Neural cell (in vitro differentiated cells): ENCODE measurements at regions not wholly inside any gene's neighbourhood (a gene's known extent, or its start where the extent isn't known, plus 50 kb on each side); places are given as distances from the start of the nearest gene placed in this dataset.

ENCODE experiments used
- H2AFZ ChIP-seq: fragments of 200-600, 300-800 bp; sonication (generic), shearing (Covaris generic); 2 replicates; pipeline ENCODE4 v1.6.0; 2014; ENCODE audit warnings: low read depth, mild to moderate bottlenecking, antibody characterized with exemption, low read length, moderate library complexity
- H3F3A ChIP-seq: fragments of 200-600 bp; shearing (Covaris generic); 2 replicates; pipeline ENCODE4 v1.6.1; 2016; ENCODE audit warnings: mild to moderate bottlenecking, moderate library complexity, mixed read lengths, antibody characterized with exemption, low read length; ENCODE audit not compliant: insufficient read depth, poor library complexity, severe bottlenecking
- H3K27ac ChIP-seq: fragments of 200-600, 300-800 bp; sonication (generic), shearing (Covaris generic); 2 replicates; pipeline ENCODE4 v1.5.1; 2014; ENCODE audit warnings: mild to moderate bottlenecking, low read length, moderate library complexity
- H3K27me3 ChIP-seq: fragments of 300-800, 200-600 bp; sonication (generic), shearing (Covaris generic); 2 replicates; pipeline ENCODE4 v1.6.0; 2014; ENCODE audit warnings: mild to moderate bottlenecking, low read depth, low read length, moderate library complexity; ENCODE audit not compliant: insufficient read depth
- H3K36me3 ChIP-seq: fragments of 300-800, 200-600 bp; sonication (generic), shearing (Covaris generic); 2 replicates; pipeline ENCODE4 v1.5.1; 2014; ENCODE audit warnings: mild to moderate bottlenecking, antibody characterized with exemption, low read length, moderate library complexity; ENCODE audit not compliant: insufficient read depth
- H3K4me2 ChIP-seq: fragments of 300-800, 200-600 bp; sonication (generic), shearing (Covaris generic); 2 replicates; pipeline ENCODE4 v1.6.0; 2014; ENCODE audit warnings: mild to moderate bottlenecking, low read length
- H3K4me3 ChIP-seq: fragments of 300-800, 200-600 bp; sonication (generic), shearing (Covaris generic); 2 replicates; pipeline ENCODE4 v1.5.1; 2014; ENCODE audit warnings: mild to moderate bottlenecking, low read length, moderate library complexity
- H3K79me2 ChIP-seq: fragments of 200-600 bp; shearing (Covaris generic); replicated peaks from 2 replicates; pipeline ENCODE4 v1.6.0; 2014; ENCODE audit warnings: mild to moderate bottlenecking, low read length, moderate library complexity; ENCODE audit not compliant: insufficient read depth
- H3K9ac ChIP-seq: fragments of 300-800, 200-600 bp; sonication (generic), shearing (Covaris generic); 2 replicates; pipeline ENCODE4 v1.6.1; 2016; ENCODE audit warnings: mild to moderate bottlenecking, low read length, mixed read lengths
- H3K9me2 ChIP-seq: fragments of 200-600 bp; shearing (Covaris generic); 2 replicates; pipeline ENCODE4 v1.6.1; 2016; ENCODE audit warnings: mild to moderate bottlenecking, low read length, mixed read lengths; ENCODE audit not compliant: insufficient read depth
- H3K9me3 ChIP-seq: fragments of 200-600, 300-800 bp; sonication (generic), shearing (Covaris generic); 2 replicates; pipeline ENCODE4 v1.6.1; 2016; ENCODE audit warnings: mild to moderate bottlenecking, mixed run types, low read length, moderate library complexity, mixed read lengths
- H4K20me1 ChIP-seq: fragments of 200-600 bp; shearing (Covaris generic); 2 replicates; pipeline ENCODE4 v1.6.1; 2016; ENCODE audit warnings: mild to moderate bottlenecking, mixed run types; ENCODE audit not compliant: insufficient read depth
- CTCF ChIP-seq: fragments of 450-650 bp; IDR thresholded peaks from 2 replicates; pipeline ENCODE4 v1.5.1; 2014; ENCODE audit warnings: antibody characterized with exemption, mild to moderate bottlenecking, moderate library complexity; ENCODE audit not compliant: poor library complexity, severe bottlenecking
- EP300 ChIP-seq: fragments of 450-650 bp; conservative IDR thresholded peaks from 2 replicates; pipeline ENCODE4 v1.6.1; 2014; ENCODE audit warnings: antibody characterized with exemption, mild to moderate bottlenecking, moderate library complexity; ENCODE audit not compliant: poor library complexity, severe bottlenecking
- EZH2 ChIP-seq: fragments of 200-600, 300-800 bp; shearing (Covaris generic), sonication (generic); IDR thresholded peaks from 2 replicates; pipeline ENCODE4 v1.6.1; 2014; ENCODE audit warnings: antibody characterized with exemption, low read length, borderline replicate concordance, mild to moderate bottlenecking; ENCODE audit not compliant: insufficient read depth, poor library complexity, severe bottlenecking
- MXI1 ChIP-seq: fragments of 450-650 bp; conservative IDR thresholded peaks from 2 replicates; pipeline ENCODE4 v1.6.1; 2014; ENCODE audit warnings: antibody characterized with exemption, mild to moderate bottlenecking; ENCODE audit not compliant: poor library complexity, severe bottlenecking
- POLR2AphosphoS5 ChIP-seq: IDR thresholded peaks from 2 replicates; pipeline ENCODE4 v1.6.1; 2012
- RAD21 ChIP-seq: fragments of 450-650 bp; conservative IDR thresholded peaks from 2 replicates; pipeline ENCODE4 v1.6.1; 2014; ENCODE audit warnings: antibody characterized with exemption, mild to moderate bottlenecking, moderate library complexity
- SMC3 ChIP-seq: fragments of 450-650 bp; conservative IDR thresholded peaks from 2 replicates; pipeline ENCODE4 v1.6.1; 2014; ENCODE audit warnings: antibody characterized with exemption, mild to moderate bottlenecking, moderate library complexity; ENCODE audit not compliant: poor library complexity
- TAF1 ChIP-seq: IDR thresholded peaks from 2 replicates; pipeline ENCODE4 v1.6.1; 2012; ENCODE audit warnings: low read depth
- TF ChIP-seq, protein P1 (sequence below): IDR thresholded peaks from 2 replicates; pipeline ENCODE4 v1.6.1; 2012; ENCODE audit warnings: borderline replicate concordance

DNA sequence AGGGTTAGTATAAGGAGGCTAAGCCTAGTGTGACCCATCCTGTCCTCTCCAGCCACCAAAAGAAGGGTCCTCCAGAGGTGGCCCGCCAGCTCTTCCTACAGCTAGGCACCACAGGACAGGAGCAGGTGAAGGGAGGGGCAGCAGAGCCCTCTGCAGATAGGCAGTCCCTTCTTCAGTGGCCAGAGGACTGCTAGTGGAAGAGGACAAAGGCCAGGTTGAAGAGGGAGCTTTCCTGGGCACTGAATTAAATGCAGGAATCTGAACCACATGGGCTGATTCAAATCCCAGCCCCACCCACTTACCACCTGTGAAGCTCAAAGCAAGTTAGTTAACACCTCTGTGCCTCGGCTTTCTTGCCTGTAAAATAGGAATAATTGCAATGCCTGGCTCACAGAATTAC is 409.5 kb downstream of the NXPE2 start:
- H3F3A ChIP-seq = no peaks in the 10 kb centered on the region
- H3K4me2 ChIP-seq = no peak overlapping the region
- no peaks in the 10 kb centered on the region for H3K27me3 ChIP-seq
- no peaks in the 10 kb centered on the region for H3K9me2 ChIP-seq
- H3K36me3 ChIP-seq = no peaks in the 10 kb centered on the region
- H3K27ac ChIP-seq = no peak overlapping the region
- no peaks in the 10 kb centered on the region for H3K9me3 ChIP-seq
- H2AFZ ChIP-seq = no peak overlapping the region
- H3K9ac ChIP-seq = no peak overlapping the region
- H3K4me3 ChIP-seq = no peak overlapping the region
- TF ChIP-seq MXI1 = no peak
- no peak for TF ChIP-seq SMC3
- TF ChIP-seq POLR2AphosphoS5 = no peak
- no peak for TF ChIP-seq EZH2
- TF ChIP-seq CTCF = no peak
- TF ChIP-seq TAF1 = no peak
- TF ChIP-seq, protein P1, sequence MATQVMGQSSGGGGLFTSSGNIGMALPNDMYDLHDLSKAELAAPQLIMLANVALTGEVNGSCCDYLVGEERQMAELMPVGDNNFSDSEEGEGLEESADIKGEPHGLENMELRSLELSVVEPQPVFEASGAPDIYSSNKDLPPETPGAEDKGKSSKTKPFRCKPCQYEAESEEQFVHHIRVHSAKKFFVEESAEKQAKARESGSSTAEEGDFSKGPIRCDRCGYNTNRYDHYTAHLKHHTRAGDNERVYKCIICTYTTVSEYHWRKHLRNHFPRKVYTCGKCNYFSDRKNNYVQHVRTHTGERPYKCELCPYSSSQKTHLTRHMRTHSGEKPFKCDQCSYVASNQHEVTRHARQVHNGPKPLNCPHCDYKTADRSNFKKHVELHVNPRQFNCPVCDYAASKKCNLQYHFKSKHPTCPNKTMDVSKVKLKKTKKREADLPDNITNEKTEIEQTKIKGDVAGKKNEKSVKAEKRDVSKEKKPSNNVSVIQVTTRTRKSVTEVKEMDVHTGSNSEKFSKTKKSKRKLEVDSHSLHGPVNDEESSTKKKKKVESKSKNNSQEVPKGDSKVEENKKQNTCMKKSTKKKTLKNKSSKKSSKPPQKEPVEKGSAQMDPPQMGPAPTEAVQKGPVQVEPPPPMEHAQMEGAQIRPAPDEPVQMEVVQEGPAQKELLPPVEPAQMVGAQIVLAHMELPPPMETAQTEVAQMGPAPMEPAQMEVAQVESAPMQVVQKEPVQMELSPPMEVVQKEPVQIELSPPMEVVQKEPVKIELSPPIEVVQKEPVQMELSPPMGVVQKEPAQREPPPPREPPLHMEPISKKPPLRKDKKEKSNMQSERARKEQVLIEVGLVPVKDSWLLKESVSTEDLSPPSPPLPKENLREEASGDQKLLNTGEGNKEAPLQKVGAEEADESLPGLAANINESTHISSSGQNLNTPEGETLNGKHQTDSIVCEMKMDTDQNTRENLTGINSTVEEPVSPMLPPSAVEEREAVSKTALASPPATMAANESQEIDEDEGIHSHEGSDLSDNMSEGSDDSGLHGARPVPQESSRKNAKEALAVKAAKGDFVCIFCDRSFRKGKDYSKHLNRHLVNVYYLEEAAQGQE = no peak
- TF ChIP-seq RAD21 = no peak
- TF ChIP-seq EP300 = no peak
- no peaks in the 10 kb centered on the region for H3K79me2 ChIP-seq
- no peaks in the 10 kb centered on the region for H4K20me1 ChIP-seq

GRCh38 chr11:115092516-115092915 is 411.7 kb downstream of the CADM1 start:
- no peaks in the 10 kb centered on the region for H3F3A ChIP-seq
- H3K27ac ChIP-seq = no peak overlapping the region
- H3K9me2 ChIP-seq = no peaks in the 10 kb centered on the region
- no peaks in the 10 kb centered on the region for H3K9me3 ChIP-seq
- H3K79me2 ChIP-seq = no peaks in the 10 kb centered on the region
- no peaks in the 10 kb centered on the region for H3K27me3 ChIP-seq
- no peaks in the 10 kb centered on the region for H3K36me3 ChIP-seq
- H3K4me2 ChIP-seq = no peak overlapping the region
- H2AFZ ChIP-seq = no peak overlapping the region
- H3K9ac ChIP-seq = no peak overlapping the region
- no peak overlapping the region for H3K4me3 ChIP-seq
- no peak for TF ChIP-seq SMC3
- no peak for TF ChIP-seq CTCF
- TF ChIP-seq, protein P1 = no peak
- TF ChIP-seq RAD21 = no peak
- no peak for TF ChIP-seq POLR2AphosphoS5
- no peak for TF ChIP-seq EP300
- TF ChIP-seq EZH2 = no peak
- TF ChIP-seq MXI1 = no peak
- TF ChIP-seq TAF1 = no peak
- H4K20me1 ChIP-seq = no peaks in the 10 kb centered on the region
